ENCODE measurements at regions not wholly inside any gene's neighbourhood (a gene's known extent, or its start where the extent isn't known, plus 50 kb on each side); places are given as distances from the start of the nearest gene placed in this dataset.

GRCh38 chr5:179475208-179475751, 75.1 kb upstream of the RUFY1 start:
- TF ChIP-seq POLR2A (IDR thresholded peaks at IDR 0.05; ENCODE audit: low read depth, low read length) (no peak), POLR2AphosphoS5 (IDR thresholded peaks at IDR 0.05; ENCODE audit: low read depth, low read length) (no peak)
